SK-N-SH (cell line): ENCODE measurements at regions not wholly inside any gene's neighbourhood (a gene's known extent, or its start where the extent isn't known, plus 50 kb on each side); places are given as distances from the start of the nearest gene placed in this dataset.

Experiments used
- CTCF ChIA-PET: fragments of 300-600, 350-600 bp; formaldehyde crosslinking; extraction: SDS; loops from one replicate; lab custom pipeline; 2021; lab: Yijun Ruan, JAX
- POLR2A ChIA-PET: fragments of 350-600 bp; sonication (Branson Sonifier 250); formaldehyde crosslinking; extraction: SDS; loops from one replicate; lab custom pipeline; 2020; ENCODE audit warnings: antibody characterized with exemption, inconsistent platforms; lab: Yijun Ruan, JAX
- DNase-seq: peaks from one replicate; pipeline ENCODE4 v3.0.0; 2012
- H2AFZ ChIP-seq: fragments of 200-600 bp; sonication (generic); 2 replicates; pipeline ENCODE4 v1.8.1; 2016; ENCODE audit warnings: antibody characterized with exemption, mild to moderate bottlenecking, low read depth
- H3F3A ChIP-seq: fragments of 200-600 bp; sonication (generic); replicated peaks from 2 replicates; pipeline ENCODE3; 2016; ENCODE audit warnings: antibody characterized with exemption, mild to moderate bottlenecking; ENCODE audit not compliant: insufficient read depth
- H3K27ac ChIP-seq, 2 experiments: fragments of 200-500 bp in 1 of 2; fragments of 200-600 bp in 1 of 2; sonication (Bioruptor generic) in 1 of 2; sonication (generic), shearing (Covaris generic) in 1 of 2; 2 replicates each; pipeline versions ENCODE4 v1.5.1 to v1.6.1; 2014 to 2016; ENCODE audit warnings: low read depth in 2 of 2, inconsistent platforms in 1 of 2, low read length in 1 of 2, mild to moderate bottlenecking in 1 of 2, mixed read lengths in 1 of 2
- H3K27me3 ChIP-seq: fragments of 200-600 bp; sonication (generic), shearing (Covaris generic); 2 replicates; pipeline ENCODE4 v1.6.1; 2016; ENCODE audit warnings: mixed run types; ENCODE audit not compliant: insufficient read depth
- H3K36me3 ChIP-seq, 2 experiments: fragments of 200-500 bp in 1 of 2; fragments of 200-600 bp in 1 of 2; sonication (Bioruptor generic) in 1 of 2; sonication (generic) in 1 of 2; replicated peaks in 1 of 2; 2 replicates each; pipeline versions ENCODE3 to v1.5.1; 2014 to 2016; ENCODE audit warnings: low read length in 1 of 2, mild to moderate bottlenecking in 1 of 2; ENCODE audit not compliant: insufficient read depth in 2 of 2, control insufficient read depth in 1 of 2
- H3K4me1 ChIP-seq, 2 experiments: fragments of 200-500 bp in 1 of 2; fragments of 200-600 bp in 1 of 2; sonication (Bioruptor generic) in 1 of 2; sonication (generic), shearing (Covaris generic) in 1 of 2; 2 replicates each; pipeline versions ENCODE4 v1.5.1 to v1.6.1; 2014 to 2016; ENCODE audit warnings: low read depth in 1 of 2, low read length in 1 of 2, mixed run types in 1 of 2; ENCODE audit not compliant: insufficient read depth in 2 of 2, control insufficient read depth in 1 of 2
- H3K4me2 ChIP-seq: fragments of 200-600 bp; sonication (generic), shearing (Covaris generic); 2 replicates; pipeline ENCODE4 v1.6.1; 2017; ENCODE audit warnings: mixed run types
- H3K4me3 ChIP-seq, 2 experiments: fragments of 200-500 bp in 1 of 2; fragments of 200-600 bp in 1 of 2; sonication (Bioruptor generic) in 1 of 2; sonication (generic), shearing (Covaris generic) in 1 of 2; 2 replicates each; pipeline versions ENCODE4 v1.5.1 to v1.8.1; 2014 to 2016; ENCODE audit warnings: low read depth in 2 of 2, inconsistent platforms in 1 of 2, low read length in 1 of 2, mild to moderate bottlenecking in 1 of 2, mixed read lengths in 1 of 2, moderate library complexity in 1 of 2
- H3K79me2 ChIP-seq: fragments of 200-600 bp; sonication (generic); 2 replicates; pipeline ENCODE4 v1.8.1; 2017; ENCODE audit warnings: mild to moderate bottlenecking; ENCODE audit not compliant: insufficient read depth
- H3K9ac ChIP-seq: fragments of 200-600 bp; sonication (generic); 2 replicates; pipeline ENCODE4 v1.6.1; 2017; ENCODE audit warnings: mixed run types
- H3K9me2 ChIP-seq: fragments of 200-600 bp; sonication (generic); 2 replicates; pipeline ENCODE4 v1.6.1; 2017; ENCODE audit warnings: mixed run types
- H3K9me3 ChIP-seq: fragments of 200-600 bp; sonication (generic); 2 replicates; pipeline ENCODE4 v1.6.1; 2017; ENCODE audit warnings: mixed run types, mild to moderate bottlenecking, moderate library complexity
- H4K20me1 ChIP-seq: fragments of 200-600 bp; sonication (generic); 2 replicates; pipeline ENCODE4 v1.6.1; 2017; ENCODE audit warnings: mild to moderate bottlenecking, mixed run types; ENCODE audit not compliant: insufficient read depth
- EP300 ChIP-seq, 2 experiments: IDR thresholded peaks; 2 replicates each; pipeline versions ENCODE4 v1.4.0 to v1.6.1; 2012; ENCODE audit warnings: borderline replicate concordance in 1 of 2, low read depth in 1 of 2, low read length in 1 of 2
- MEF2A ChIP-seq: IDR thresholded peaks from 2 replicates; pipeline ENCODE4 v1.4.0; 2012; ENCODE audit warnings: low read depth, borderline replicate concordance
- NRF1 ChIP-seq: IDR thresholded peaks from 2 replicates; pipeline ENCODE4 v1.6.1; 2012; ENCODE audit warnings: low read depth, mild to moderate bottlenecking, low read length
- POLR2AphosphoS5 ChIP-seq: IDR thresholded peaks from 2 replicates; pipeline ENCODE4 v1.6.1; 2012; ENCODE audit warnings: low read depth, low read length
- RAD21 ChIP-seq: IDR thresholded peaks from 2 replicates; pipeline ENCODE4 v1.6.1; 2012; ENCODE audit warnings: mild to moderate bottlenecking, low read length
- SMC3 ChIP-seq: IDR thresholded peaks from 2 replicates; pipeline ENCODE4 v1.6.1; 2012; ENCODE audit warnings: low read depth, low read length, improper control_type of control experiment
- USF1 ChIP-seq: IDR thresholded peaks from 2 replicates; pipeline ENCODE4 v1.4.0; 2012; ENCODE audit warnings: low read depth, borderline replicate concordance
- YY1 ChIP-seq: IDR thresholded peaks from 2 replicates; pipeline ENCODE4 v1.4.0; 2012; ENCODE audit warnings: low read depth, mild to moderate bottlenecking
- WGBS: methylation state at CpG from one replicate; pipeline ENCODE4 v1.1.6; 2017; ENCODE audit warnings: low lambda C conversion rate; 5-methylcytosine and 5-hydroxymethylcytosine counted together
- TF ChIP-seq, protein P1 (sequence below): IDR thresholded peaks from 2 replicates; pipeline ENCODE4 v1.4.0; 2012; ENCODE audit warnings: low read depth

DNA sequence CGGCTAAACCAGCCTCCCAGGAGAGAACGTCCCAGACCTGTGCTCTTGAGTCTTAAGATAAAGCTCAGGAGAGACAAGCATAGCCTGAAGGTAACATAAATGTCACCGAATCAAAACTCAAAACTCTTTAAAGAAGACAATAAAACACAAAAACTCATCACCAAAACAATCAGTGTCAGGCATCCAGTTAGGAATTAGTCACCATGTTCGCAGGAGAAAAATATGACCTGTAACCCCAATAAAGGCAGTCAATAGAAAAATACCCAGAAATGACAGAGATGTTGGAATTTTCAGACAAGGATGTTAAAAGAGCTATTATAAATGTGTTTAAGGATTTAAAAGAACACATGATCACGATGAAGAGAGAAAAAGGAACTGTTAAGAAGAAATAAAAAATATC, 352.4 kb downstream of the BRD1 start:
- Histone ChIP-seq H3K36me3 (no peaks in the 10 kb centered on the region), H3K27me3 (no peaks in the 10 kb centered on the region), H3F3A (no peaks in the 10 kb centered on the region), H4K20me1 (no peaks in the 10 kb centered on the region), H3K9me2 (no peaks in the 10 kb centered on the region), H3K4me1 (no peaks in the 10 kb centered on the region), H3K4me2 (no peak overlapping the region), H3K9me3 (no peaks in the 10 kb centered on the region), H3K9ac (no peak overlapping the region), H3K27ac (no peak overlapping the region), H3K79me2 (no peaks in the 10 kb centered on the region), H3K4me3 (no peak overlapping the region), H2AFZ (no peak overlapping the region)
- TF ChIP-seq NRF1, result no peak
- TF ChIP-seq USF1, result no peak
- no peak for DNase-seq
- 15% methylated on average over 5 of the region's 5 CpGs for WGBS
- ChIA-PET POLR2A (no interaction called here), CTCF (no interaction called here)

GRCh38 chr22:49473286-49473685, 354.4 kb downstream of the BRD1 start:
- ChIA-PET POLR2A (no interaction called here), CTCF (no interaction called here)
- Histone ChIP-seq H2AFZ (no peak overlapping the region), H3K9me2 (no peaks in the 10 kb centered on the region), H3F3A (no peaks in the 10 kb centered on the region), H4K20me1 (no peaks in the 10 kb centered on the region), H3K27ac (no peak overlapping the region), H3K79me2 (no peaks in the 10 kb centered on the region), H3K4me2 (no peak overlapping the region), H3K4me1 (no peaks in the 10 kb centered on the region), H3K9me3 (no peaks in the 10 kb centered on the region), H3K36me3 (no peaks in the 10 kb centered on the region), H3K4me3 (no peak overlapping the region)
- WGBS, result 20% methylated on average over 8 of the region's 11 CpGs
- DNase-seq, result no peak
- TF ChIP-seq RAD21 (no peak), SMC3 (no peak)
- TF ChIP-seq, all 33 proteins: peak for 0
- no peak overlapping the region for H3K9ac ChIP-seq
- 0 out of 2 replicates have a peak, but pooled peaks cover 4% of the 10 kb centered on the region for H3K27me3 ChIP-seq

DNA sequence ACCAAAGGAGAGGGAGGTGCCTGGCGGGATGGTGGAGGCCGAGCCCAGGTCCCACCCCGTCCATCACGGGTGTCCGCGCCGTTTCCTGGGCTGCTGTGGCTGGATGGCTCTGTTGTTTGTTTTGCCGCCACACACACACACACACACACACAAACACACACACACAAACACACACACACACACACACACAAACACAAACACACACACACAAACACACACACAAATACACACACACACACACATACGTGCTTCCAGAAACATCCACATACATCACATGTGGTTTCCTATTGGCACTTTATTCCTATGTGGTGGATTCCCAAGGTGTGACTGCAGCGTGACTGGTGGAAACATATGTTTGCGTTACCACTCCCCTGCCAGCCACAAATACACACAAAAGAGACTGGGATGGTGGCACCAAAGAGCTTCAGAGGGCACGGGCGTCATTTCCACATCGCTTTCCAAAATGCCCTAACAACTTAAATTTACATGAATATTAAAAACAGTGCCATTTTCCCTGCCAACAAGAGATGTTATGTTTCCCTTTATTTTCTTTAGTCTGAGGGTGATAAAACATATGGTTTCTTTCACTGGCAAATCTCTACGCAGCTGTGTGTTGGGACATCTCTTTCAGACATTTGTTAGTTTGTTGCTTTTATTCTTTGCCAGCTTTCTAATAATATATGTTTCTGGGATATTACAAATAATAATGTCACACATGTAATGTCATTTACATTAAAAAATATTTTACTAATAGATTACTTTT, 356.8 kb downstream of the BRD1 start:
- no peak overlapping the region for H2AFZ ChIP-seq
- no peak overlapping the region for H3K27ac ChIP-seq
- H3K4me2 ChIP-seq, result no peak overlapping the region
- no peaks in the 10 kb centered on the region for H3K9me2 ChIP-seq
- H3K79me2 ChIP-seq, result no peaks in the 10 kb centered on the region
- 0 out of 2 replicates have a peak, but pooled peaks cover 4% of the 10 kb centered on the region for H3K27me3 ChIP-seq
- 44% methylated on average over 13 of the region's 15 CpGs for WGBS
- POLR2A ChIA-PET, result no interaction called here
- H3K4me1 ChIP-seq, result no peaks in the 10 kb centered on the region
- no peak overlapping the region for H3K4me3 ChIP-seq
- no peaks in the 10 kb centered on the region for H3K36me3 ChIP-seq
- CTCF ChIA-PET, result no interaction called here
- H4K20me1 ChIP-seq, result no peaks in the 10 kb centered on the region
- H3K9ac ChIP-seq, result no peak overlapping the region
- TF ChIP-seq EP300 (IDR thresholded peaks at IDR 0.05; ENCODE audit: borderline replicate concordance in 1 of 2, low read depth in 1 of 2, low read length in 1 of 2), result no peak
- TF ChIP-seq POLR2AphosphoS5, result no peak
- TF ChIP-seq MEF2A, result no peak
- TF ChIP-seq, protein P1, sequence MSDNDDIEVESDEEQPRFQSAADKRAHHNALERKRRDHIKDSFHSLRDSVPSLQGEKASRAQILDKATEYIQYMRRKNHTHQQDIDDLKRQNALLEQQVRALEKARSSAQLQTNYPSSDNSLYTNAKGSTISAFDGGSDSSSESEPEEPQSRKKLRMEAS, result no peak
- no peak for TF ChIP-seq YY1
- no peaks in the 10 kb centered on the region for H3F3A ChIP-seq
- H3K9me3 ChIP-seq, result no peaks in the 10 kb centered on the region
- DNase-seq, result no peak
